Spleen (tissue), 7 donors: ENCODE measurements at regions not wholly inside any gene's neighbourhood (a gene's known extent, or its start where the extent isn't known, plus 50 kb on each side); places are given as distances from the start of the nearest gene placed in this dataset.

Experiments used
- CTCF ChIP-seq, 11 experiments: fragments of 200-600 bp in 7 of 11; fragments of 450-650 bp in 4 of 11; sonication (generic) in 4 of 11; IDR thresholded peaks in 8 of 11; conservative IDR thresholded peaks in 3 of 11; 1 replicate in 7 of 11; 2 replicates in 4 of 11; pipeline versions ENCODE4 v1.4.0 to v1.8.0; 2016 to 2021; ENCODE audit warnings: antibody characterized with exemption in 11 of 11, inconsistent platforms in 4 of 11, mild to moderate bottlenecking in 1 of 11
- POLR2AphosphoS5 ChIP-seq, 3 donors: sonication (generic); formaldehyde crosslinking; IDR thresholded peaks; one replicate each; pipeline ENCODE4 v1.5.1; 2017; ENCODE audit warnings: antibody characterized with exemption in 3 of 3
- donor health status: DM: no; HTN: no; CAD: no; lungs with moderate emphysema.
- donor health status: DM: no; HTN: no; CAD: no.
- donor health status: DM: no; HTN: no; CAD: no.

DNA sequence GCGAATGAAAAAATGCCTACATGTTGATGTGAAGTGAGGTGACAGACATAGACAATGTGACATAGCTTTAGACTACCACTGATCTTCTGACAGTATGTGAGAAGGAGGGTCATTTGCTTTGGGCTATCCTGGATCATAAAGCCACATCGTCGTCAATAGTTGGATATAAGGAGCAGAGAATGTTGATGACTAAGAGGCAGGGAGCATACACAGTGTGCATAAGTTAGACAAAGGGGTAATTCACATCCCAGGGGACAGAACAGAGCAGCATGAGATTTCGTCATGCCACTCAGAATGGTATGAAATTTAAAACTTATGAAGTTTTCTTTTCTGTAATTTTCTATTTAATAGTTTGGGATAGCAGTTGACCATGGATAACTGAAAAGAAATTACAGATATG, 403.2 kb downstream of the DSC3 start:
- TF ChIP-seq CTCF (IDR thresholded peaks at IDR 0.05 in 8 of 11, conservative IDR thresholded peaks at IDR 0.05 in 3 of 11) = no peak
- TF ChIP-seq POLR2AphosphoS5 (IDR thresholded peaks at IDR 0.05) = no peak
